Vagina (tissue), 2 donors: ENCODE measurements at regions not wholly inside any gene's neighbourhood (a gene's known extent, or its start where the extent isn't known, plus 50 kb on each side); places are given as distances from the start of the nearest gene placed in this dataset.

Source experiments
- DNase-seq, 2 donors: peaks; one replicate each; pipeline ENCODE4 v3.0.0-alpha.2; 2017; ENCODE audit errors: extremely low spot score in 2 of 2
- H3K27ac ChIP-seq: fragments of 200-600 bp; sonication (generic); one replicate; pipeline ENCODE4 v1.5.1; 2019
- H3K27me3 ChIP-seq: fragments of 200-600 bp; sonication (generic); one replicate; pipeline ENCODE4 v1.5.1; 2019
- H3K36me3 ChIP-seq, 2 donors: fragments of 200-600 bp; sonication (generic); one replicate each; pipeline ENCODE4 v1.5.1; 2017 to 2019
- H3K4me1 ChIP-seq: fragments of 200-600 bp; sonication (generic); one replicate; pipeline ENCODE4 v1.5.1; 2019
- H3K4me3 ChIP-seq, 2 donors: fragments of 200-600 bp; sonication (generic); 1 replicate in 1 of 2; 2 replicates in 1 of 2; pipeline ENCODE4 v1.5.1; 2016 to 2019
- H3K9me3 ChIP-seq: fragments of 200-600 bp; sonication (generic); one replicate; pipeline ENCODE4 v1.5.1; 2019
- CTCF ChIP-seq, 3 experiments: fragments of 450-650 bp in 2 of 3; fragments of 200-600 bp in 1 of 3; sonication (generic) in 1 of 3; IDR thresholded peaks; one replicate each; pipeline ENCODE4 v1.5.1; 2017 to 2019; ENCODE audit warnings: antibody characterized with exemption in 3 of 3, mild to moderate bottlenecking in 2 of 3, moderate library complexity in 2 of 3
- POLR2A ChIP-seq, 2 donors: fragments of 450-650 bp; IDR thresholded peaks; one replicate each; pipeline ENCODE4 v1.6.1; 2017; ENCODE audit warnings: antibody characterized with exemption in 2 of 2, mild to moderate bottlenecking in 2 of 2, moderate library complexity in 2 of 2
- POLR2AphosphoS5 ChIP-seq, 2 donors: sonication (generic); formaldehyde crosslinking; IDR thresholded peaks; one replicate each; pipeline ENCODE4 v1.9.0; 2017; ENCODE audit warnings: antibody characterized with exemption in 2 of 2, mild to moderate bottlenecking in 2 of 2, low read depth in 1 of 2; ENCODE audit not compliant: insufficient read depth in 1 of 2
- intact Hi-C: fragments of 100-400 bp; cut with DNase I; formaldehyde crosslinking; loops from one replicate; pipeline ENCODE4 v1.15.1; 2023

GRCh38 chr13:55467476-55467875 is 1673.2 kb upstream of the PRR20A start:
- DNase-seq: no peak
- Histone ChIP-seq H3K4me3 (no peak overlapping the region), H3K27ac (no peak overlapping the region), H3K27me3 (no peaks in the 10 kb centered on the region), H3K36me3 (no peaks in the 10 kb centered on the region), H3K4me1 (no peaks in the 10 kb centered on the region), H3K9me3 (no peaks in the 10 kb centered on the region)
- intact Hi-C loops: no loop called here
- TF ChIP-seq POLR2AphosphoS5 (IDR thresholded peaks at IDR 0.05; ENCODE audit: insufficient read depth in 1 of 2, low read depth in 1 of 2): no peak
- no peak for TF ChIP-seq CTCF (IDR thresholded peaks at IDR 0.05)
- TF ChIP-seq POLR2A (IDR thresholded peaks at IDR 0.05): no peak

GRCh38 chr13:55483626-55484158 is 1657.0 kb upstream of the PRR20A start:
- no peak for DNase-seq
- Histone ChIP-seq H3K4me1 (no peaks in the 10 kb centered on the region), H3K36me3 (no peaks in the 10 kb centered on the region), H3K9me3 (no peaks in the 10 kb centered on the region), H3K4me3 (no peak overlapping the region), H3K27me3 (no peaks in the 10 kb centered on the region), H3K27ac (no peak overlapping the region)
- TF ChIP-seq CTCF (IDR thresholded peaks at IDR 0.05) (no peak), POLR2A (IDR thresholded peaks at IDR 0.05) (no peak), POLR2AphosphoS5 (IDR thresholded peaks at IDR 0.05; ENCODE audit: insufficient read depth in 1 of 2, low read depth in 1 of 2) (no peak)
- intact Hi-C loops: no loop called here

GRCh38 chr13:55493297-55493696 is 1647.4 kb upstream of the PRR20A start:
- TF ChIP-seq CTCF (IDR thresholded peaks at IDR 0.05) (no peak), POLR2AphosphoS5 (IDR thresholded peaks at IDR 0.05; ENCODE audit: insufficient read depth in 1 of 2, low read depth in 1 of 2) (no peak), POLR2A (IDR thresholded peaks at IDR 0.05) (no peak)
- Histone ChIP-seq H3K4me3 (no peak overlapping the region), H3K36me3 (no peaks in the 10 kb centered on the region), H3K4me1 (no peaks in the 10 kb centered on the region), H3K9me3 (no peaks in the 10 kb centered on the region), H3K27me3 (no peaks in the 10 kb centered on the region), H3K27ac (no peak overlapping the region)
- no peak for DNase-seq
- intact Hi-C loops: no loop called here

- Histone ChIP-seq H3K4me1 (no peaks in the 10 kb centered on the region), H3K9me3 (no peaks in the 10 kb centered on the region), H3K27me3 (no peaks in the 10 kb centered on the region), H3K36me3 (no peaks in the 10 kb centered on the region), H3K27ac (no peak overlapping the region), H3K4me3 (no peak overlapping the region)
- DNase-seq: no peak
- intact Hi-C loops: no loop called here
- TF ChIP-seq CTCF (IDR thresholded peaks at IDR 0.05) (no peak), POLR2A (IDR thresholded peaks at IDR 0.05) (no peak), POLR2AphosphoS5 (IDR thresholded peaks at IDR 0.05; ENCODE audit: insufficient read depth in 1 of 2, low read depth in 1 of 2) (no peak)
These were observed 1643.2 kb upstream of the PRR20A start for GRCh38 chr13:55497486-55497885.

GRCh38 chr13:55500694-55501093 is 1640.0 kb upstream of the PRR20A start:
- intact Hi-C loops: no loop called here
- no peak for TF ChIP-seq CTCF (IDR thresholded peaks at IDR 0.05)
- no peak for TF ChIP-seq POLR2AphosphoS5 (IDR thresholded peaks at IDR 0.05; ENCODE audit: insufficient read depth in 1 of 2, low read depth in 1 of 2)
- no peak for TF ChIP-seq POLR2A (IDR thresholded peaks at IDR 0.05)
- Histone ChIP-seq H3K4me1 (no peaks in the 10 kb centered on the region), H3K36me3 (no peaks in the 10 kb centered on the region), H3K27me3 (no peaks in the 10 kb centered on the region), H3K27ac (no peak overlapping the region), H3K4me3 (no peak overlapping the region), H3K9me3 (no peaks in the 10 kb centered on the region)
- no peak for DNase-seq
